Left forelimb (tissue), 1 donor: ENCODE measurements at regions not wholly inside any gene's neighbourhood (a gene's known extent, or its start where the extent isn't known, plus 50 kb on each side); places are given as distances from the start of the nearest gene placed in this dataset.
"Not testable (repeated sequence)": the region's sequence is repeated elsewhere in the genome, so short reads cannot be mapped to it uniquely, and the experiment has no call there.

Experiments used
- DNase-seq: peaks from one replicate; pipeline ENCODE4 v3.0.0-alpha.2; 2018; ENCODE audit warnings: low spot score

GRCh38 chr6:22208026-22208425 lies 88.8 kb downstream of the PRL start:
- DNase-seq: no peak

DNA sequence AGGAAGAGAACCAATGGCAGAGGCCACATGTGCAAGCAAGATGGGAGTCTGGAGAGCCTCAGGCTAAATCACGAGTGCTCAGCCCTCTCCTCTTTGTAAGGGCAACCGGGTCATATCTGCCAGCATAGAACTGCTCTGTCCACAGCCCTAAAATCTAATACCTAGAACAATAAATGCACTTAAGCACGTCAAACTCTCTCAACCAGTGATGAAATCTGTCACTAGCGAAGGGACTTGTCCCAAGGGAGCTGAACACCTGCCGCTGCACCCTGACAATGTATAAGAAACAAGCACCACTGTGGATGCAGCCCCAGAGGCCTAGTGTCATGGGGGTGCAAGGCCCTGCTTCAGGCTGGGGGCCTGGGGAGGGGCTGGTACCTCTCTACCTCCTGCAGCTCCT lies 82.5 kb downstream of the PRL start:
- no peak for DNase-seq

- not testable (repeated sequence) for DNase-seq
Measured at GRCh38 chr6:22215474-22215873, 81.4 kb downstream of the PRL start.

DNA sequence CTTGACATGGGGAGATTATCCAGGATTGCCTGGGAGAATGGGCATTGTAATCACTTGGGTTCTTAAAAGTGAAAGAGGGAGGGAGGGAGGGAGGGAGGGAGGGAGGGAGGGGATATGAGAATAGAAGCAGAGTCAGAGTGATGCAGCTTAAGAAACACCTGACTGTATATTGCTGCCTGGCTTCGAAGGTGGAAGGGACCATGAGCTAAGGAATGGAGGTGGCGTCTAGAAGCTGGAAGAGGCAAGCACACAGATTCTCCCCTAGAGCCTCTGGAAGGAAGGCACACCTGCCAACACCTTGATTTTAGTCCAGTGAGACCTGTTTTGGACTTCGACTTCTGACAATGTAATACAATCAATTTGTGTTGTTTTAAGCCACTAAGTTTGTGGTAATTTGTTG lies 78.4 kb downstream of the PRL start:
- no peak for DNase-seq

GRCh38 chr6:22219925-22220324 lies 76.9 kb downstream of the PRL start:
- DNase-seq: no peak

GRCh38 chr6:22221211-22221610 lies 75.6 kb downstream of the PRL start:
- no peak for DNase-seq

DNA sequence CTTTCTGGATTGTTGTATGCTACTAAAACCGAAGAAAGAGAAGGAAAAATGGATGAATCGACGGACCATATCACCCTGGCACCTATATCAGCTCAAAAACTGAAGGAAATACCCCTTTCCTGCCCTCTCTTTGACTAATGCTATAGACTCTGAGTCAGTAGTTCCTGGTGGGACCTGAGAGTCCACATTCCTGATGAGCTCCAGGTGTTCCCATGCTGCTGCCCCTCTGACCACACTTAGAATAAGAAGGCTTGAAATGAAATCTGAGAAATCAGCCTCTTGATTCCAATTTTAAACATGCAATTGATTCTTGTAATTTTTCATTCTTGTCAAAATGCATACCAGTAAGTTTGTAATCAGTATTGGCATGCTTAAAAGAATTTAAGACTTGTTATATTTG lies 75.2 kb downstream of the PRL start:
- no peak for DNase-seq

GRCh38 chr6:22222469-22222868 lies 74.4 kb downstream of the PRL start:
- no peak for DNase-seq

GRCh38 chr6:22227824-22228610 lies 68.8 kb downstream of the PRL start:
- DNase-seq: no peak

DNA sequence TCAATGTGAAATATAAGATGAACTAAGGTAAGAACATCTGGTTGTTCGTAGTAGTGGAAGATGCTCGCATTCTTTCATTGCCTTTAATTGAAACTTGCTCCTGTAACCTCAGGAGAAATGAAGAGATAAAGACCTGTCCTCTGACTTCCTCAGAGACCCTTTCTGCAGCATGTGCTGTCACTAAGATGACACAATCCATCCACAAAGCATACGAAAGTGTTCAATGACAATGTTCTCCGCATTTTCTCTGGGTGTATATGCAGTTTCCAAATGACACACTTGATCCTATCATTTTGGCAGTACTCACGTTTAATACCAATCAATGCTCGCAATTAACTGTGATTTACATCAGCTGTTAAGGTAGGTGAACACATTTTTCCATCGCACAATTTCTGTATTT lies 65.8 kb downstream of the PRL start:
- DNase-seq: no peak

DNA sequence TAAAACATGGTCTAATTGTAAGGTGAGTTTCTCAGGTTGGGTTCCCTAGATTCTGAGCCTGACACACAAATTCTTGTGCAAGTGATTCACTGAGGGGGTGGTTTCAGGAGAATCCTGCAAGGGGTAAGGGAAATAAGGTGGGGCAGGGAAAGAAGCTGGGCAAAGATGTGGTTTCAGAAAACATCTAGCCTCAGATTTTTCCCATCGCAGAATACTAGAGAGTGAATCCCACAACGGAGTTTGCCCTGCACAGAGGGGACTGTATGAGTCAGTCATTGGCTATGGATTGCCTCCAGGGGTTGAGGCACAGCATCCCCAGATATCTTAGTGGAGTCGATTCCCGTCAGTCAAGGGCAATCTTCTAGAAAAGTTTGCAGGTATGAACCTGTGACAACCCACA lies 65.2 kb downstream of the PRL start:
- no peak for DNase-seq

DNA sequence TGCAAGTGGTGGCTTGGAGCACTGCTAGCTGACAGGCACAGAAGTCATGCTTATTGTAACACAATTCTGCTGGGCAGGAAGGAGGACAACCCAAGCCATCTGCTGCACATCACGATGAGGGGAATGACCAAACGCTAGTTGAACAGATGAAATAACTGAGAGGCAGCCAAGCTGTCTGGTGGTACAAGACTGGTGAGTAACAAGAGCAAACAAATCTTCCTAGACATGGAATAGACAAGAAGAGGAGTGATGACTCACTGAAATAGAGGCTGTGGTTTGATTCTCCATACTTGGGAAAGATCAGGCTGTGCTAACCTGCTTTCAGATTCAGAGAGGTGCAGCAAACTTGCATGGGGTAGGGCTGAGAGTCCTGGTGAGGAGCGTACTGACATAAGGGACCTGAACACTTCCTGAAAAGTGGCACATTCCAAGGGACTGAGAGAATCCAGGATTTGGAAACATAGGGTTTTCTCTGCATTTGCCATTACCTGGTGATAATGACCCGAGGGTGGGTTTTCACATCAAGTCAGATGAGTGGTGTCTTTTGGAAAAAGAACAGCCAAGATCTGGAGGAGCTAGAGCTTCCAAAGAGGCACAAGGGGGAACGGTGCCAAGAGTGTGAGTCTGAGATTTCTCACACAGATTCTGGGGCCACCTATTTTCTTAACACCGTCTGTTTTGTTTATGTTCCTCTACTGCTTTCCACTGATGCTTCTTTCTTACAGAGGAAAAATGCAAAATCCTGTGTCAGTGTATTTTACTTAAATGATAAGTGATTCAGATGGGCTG lies 60.0 kb downstream of the PRL start:
- DNase-seq: no peak
